Erythroblast (primary cell): ENCODE measurements at regions not wholly inside any gene's neighbourhood (a gene's known extent, or its start where the extent isn't known, plus 50 kb on each side); places are given as distances from the start of the nearest gene placed in this dataset.

Experiments used
- GATA1 ChIP-seq: IDR thresholded peaks from 2 replicates; pipeline ENCODE4 v1.6.1; 2011; ENCODE audit warnings: low read depth, mild to moderate bottlenecking, control low read depth, low read length, moderate library complexity
- POLR2A ChIP-seq: IDR thresholded peaks from 2 replicates; pipeline ENCODE4 v1.6.1; 2011; ENCODE audit warnings: mild to moderate bottlenecking, low read length

DNA sequence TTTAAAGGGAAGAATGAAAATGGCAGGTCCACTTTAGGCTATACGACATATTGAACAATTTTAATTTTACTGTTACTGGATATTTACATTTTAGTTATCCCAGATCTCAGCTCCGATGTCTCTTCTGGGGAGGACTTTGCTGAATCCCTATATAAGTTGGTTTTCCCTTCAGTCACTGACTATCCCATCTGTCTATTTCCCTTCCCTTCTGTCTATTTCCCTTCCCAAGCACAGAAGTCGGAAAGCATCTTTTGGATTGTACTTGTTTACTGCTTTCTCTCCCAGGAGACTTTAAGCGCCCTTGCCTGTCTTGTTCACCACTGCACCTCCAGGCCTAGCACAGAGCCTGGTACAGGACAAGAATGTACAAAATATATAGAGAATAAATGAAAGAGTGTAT, 165.8 kb upstream of the SALL4 start:
- TF ChIP-seq POLR2A (no peak), GATA1 (no peak)
